GM19395 (cell line): ENCODE measurements at regions not wholly inside any gene's neighbourhood (a gene's known extent, or its start where the extent isn't known, plus 50 kb on each side); places are given as distances from the start of the nearest gene placed in this dataset.
"Not testable (repeated sequence)": the region's sequence is repeated elsewhere in the genome, so short reads cannot be mapped to it uniquely, and the experiment has no call there.

ENCODE experiments used
- ATAC-seq: cut with Tn5 transposase; IDR thresholded peaks from one replicate; pipeline ENCODE4 v1.9.1; 2021; ENCODE audit warnings: mild to moderate bottlenecking, moderate library complexity; ENCODE audit not compliant: unreplicated experiment

DNA sequence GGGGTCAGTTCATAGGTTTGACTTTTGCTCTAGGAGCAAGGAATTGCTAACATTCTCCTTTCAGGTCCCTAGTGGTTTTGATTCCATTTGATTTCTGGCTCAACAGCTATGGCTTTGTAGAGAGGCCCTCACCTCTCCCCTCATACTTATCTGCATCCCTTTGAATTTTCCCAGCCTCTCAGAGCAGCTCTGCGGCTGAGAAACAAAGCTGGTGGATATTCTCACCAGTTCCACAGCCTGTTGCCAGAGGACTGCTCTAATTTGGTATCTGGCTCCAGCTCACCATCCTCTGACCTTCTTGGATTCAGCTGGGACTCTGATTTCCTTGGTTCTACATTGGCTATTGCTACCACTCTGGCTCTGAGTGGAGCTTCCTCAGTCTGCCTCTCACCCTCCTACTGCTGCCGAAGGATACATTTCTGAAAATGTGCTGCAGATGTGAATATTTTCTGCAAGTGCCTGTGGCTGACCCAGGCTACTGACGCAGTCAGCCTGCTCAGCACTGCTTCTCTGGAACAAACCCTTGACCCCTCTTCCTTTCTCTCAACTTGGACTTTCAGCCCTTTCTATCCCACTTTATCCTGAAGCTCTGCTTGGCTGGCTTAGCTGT lies 110.9 kb upstream of the ENPEP start:
- ATAC-seq = no peak

DNA sequence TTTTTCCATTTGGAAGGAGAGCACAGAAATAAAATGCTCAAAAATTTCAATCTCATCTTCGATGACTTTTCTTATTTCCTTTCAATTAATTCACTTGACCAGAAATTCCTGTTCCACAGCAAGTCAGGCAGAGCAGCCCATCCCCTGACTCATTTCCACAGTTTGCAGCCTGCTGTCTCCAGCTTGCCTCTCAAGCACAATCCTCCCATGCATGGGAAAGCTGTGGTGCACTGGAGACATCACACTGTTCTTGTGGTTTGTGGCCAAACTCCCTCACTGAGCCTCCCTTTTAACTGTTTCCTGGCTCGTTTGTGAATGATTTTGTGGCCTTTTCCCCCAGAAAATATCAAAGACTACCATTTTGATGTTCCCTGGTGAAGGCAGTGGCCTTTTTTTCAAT lies 114.0 kb upstream of the ENPEP start:
- ATAC-seq = no peak

DNA sequence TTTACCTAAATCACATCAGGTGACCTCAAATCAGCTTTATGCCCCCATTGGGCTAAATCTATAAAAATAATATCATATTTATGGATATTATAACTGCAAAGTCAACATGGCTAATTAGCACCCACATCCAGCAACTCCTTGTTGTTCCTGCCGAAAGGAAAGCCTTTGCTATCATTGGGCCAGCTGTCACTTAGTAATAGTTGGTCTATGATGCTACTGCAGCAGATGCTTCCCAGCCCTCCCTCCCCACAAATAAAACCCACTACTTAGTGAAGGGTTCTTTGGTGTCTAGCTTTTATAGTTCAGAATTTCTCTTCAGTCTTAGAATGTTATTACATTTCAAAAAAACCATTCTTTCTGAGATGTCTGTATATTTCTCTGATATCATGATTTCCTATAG lies 116.9 kb upstream of the ENPEP start:
- ATAC-seq = no peak

DNA sequence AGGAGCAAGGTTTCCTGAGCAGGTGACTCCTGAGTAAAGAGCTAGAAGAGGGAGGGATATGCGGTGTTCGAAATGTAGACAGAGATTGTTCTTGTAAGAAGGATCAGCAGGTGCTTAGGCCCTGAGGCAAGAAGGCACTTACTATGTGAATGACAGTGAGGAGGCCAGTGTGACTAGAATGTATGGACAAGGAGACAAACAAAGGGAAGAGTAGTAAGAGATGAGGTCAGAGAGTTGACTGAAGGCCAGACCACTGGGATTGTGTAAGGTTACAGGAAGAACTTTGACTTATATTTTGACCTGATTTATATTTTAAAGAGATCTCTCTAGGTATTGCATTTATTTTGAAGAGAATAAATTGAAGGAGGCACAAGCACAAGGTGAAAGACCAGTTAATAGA lies 118.4 kb upstream of the ENPEP start:
- no peak for ATAC-seq

DNA sequence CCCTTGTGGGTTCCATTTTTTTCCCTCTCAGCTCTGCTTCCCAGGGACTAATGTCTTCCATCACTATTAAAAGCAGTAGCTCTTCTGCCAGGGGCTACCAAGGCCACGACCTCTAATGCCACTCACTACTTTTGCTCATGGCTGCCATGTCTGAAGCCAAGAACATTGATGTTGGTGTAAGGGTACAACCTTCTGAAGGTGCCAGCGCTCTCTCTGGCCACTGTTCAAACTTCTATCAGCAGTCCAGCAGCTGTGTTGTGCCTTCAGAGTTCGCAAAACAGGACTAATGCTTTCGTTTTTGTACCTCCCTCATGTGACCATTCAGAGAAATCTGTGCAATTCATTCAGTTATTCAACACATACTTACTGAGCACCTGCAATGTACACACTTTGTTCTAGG lies 121.5 kb upstream of the ENPEP start:
- no peak for ATAC-seq

DNA sequence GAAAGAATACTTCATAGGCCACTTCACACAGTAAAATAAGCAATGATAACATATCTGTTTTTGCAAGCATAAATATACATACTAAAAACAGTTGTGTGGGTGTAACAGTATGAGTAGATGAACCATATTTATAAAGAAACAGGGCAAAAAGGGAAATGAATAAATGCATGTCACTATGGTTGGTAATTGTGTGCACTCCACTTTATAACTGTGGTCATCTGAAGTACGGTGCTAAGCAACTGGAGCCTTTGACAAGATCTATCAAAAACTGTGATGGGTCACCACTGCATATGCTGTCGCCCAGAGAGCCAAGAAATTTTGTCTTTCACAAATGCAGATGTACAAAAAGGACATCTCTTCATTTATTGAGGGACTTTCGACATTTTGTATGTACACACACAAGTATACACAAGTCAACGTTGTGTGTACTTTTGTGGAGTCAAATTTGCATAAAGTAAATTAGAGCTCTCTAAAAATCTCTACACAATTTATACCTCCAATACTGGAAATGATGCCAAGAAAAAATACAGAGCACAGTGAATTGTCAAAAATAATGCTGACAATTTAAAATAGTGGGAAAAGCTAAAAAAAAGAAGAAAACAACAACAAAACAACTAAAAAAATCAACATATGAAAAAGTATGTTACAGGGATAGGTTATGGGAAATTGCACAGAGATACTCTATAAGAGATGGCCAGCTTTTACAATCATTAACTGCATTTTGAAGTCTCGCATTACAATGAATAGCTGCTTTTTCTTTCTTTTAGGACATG lies 123.1 kb upstream of the ENPEP start:
- no peak for ATAC-seq

DNA sequence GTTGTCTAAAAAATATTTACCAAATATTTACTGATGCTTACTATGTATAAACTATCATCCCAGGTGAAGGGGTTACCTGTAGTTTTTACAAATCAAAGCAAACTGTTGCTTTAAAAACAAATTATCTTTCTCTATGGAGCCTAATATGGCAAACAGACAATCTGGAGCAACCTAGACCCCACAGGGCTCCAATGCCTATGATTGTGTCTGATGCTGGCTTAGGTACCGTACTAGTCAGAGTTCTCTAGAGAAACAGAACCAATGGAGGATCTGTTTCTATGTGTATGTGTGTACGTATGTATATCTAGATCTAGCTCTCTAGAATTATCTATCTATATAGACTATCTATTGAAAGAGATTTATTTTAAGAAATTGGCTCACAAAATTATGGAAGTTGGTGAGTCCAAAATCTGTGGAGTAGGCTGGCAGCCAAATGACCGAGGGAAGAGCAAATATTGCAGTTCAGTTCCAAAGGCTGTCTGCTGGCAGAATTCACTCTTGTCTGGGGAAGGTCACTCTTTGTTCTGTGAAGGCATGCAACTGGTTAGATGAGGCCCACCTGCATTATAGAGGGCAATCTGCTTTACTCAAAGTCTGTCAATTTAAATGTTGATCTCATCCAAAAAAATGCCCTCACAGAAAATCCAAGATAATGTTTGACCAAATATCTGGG lies 127.1 kb upstream of the ENPEP start:
- ATAC-seq = no peak

DNA sequence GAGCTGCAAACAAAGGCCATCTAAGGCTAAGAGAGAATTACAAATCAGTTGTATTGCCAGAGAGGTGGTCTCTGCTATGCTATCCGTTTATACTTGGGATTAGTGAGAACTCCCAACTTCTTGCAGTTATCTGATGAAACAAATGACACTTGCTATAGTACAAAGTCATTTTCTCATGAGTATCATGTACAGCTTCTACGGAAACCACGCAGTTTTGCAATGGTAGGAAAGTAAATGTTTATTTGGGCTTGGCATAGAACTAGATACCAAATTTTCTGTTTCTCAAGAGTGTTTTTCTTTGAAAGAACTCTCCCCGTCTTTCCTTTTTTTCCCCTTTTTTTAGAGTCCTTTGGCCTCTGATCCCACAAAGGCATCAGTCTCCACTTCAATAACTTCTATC lies 128.2 kb upstream of the ENPEP start:
- no peak for ATAC-seq

DNA sequence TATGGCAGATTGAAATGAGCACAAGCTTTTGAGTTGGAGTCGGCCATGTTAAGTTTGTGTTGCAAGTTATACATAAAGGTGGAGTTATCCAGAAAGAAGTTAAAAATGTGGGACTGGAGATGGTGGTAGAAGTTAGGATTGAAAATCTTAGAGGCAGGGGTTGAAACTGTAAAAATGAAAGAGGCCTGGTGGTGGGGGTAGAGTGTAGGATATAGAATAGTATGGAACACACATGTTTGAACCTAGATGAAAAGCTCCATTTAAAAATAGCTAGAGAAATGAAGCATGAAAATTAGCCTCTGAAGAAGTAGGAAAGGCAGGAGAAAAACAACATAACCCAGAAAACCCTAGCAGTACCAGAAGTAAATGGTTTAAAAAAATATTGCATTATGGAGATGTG lies 131.8 kb upstream of the ENPEP start:
- ATAC-seq = no peak

DNA sequence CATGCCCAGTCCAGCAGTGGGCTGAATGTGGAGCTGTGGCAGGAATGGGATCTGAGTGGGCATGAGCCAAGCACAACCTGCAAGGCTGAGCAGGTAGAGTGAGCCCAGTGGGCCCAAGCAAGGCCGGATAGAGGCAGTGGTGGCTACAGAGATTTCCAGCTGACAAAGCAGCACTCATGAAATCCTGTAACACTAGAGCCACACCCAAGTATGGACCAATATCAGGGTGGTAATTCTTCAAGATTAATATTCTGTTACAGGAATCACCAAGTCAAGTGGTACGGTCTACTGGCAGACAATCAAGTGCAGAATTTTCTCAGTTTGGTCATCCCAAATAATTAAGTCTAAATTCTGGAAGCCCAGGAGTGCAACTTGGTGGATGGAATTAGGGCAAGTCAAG lies 132.4 kb upstream of the ENPEP start:
- no peak for ATAC-seq

DNA sequence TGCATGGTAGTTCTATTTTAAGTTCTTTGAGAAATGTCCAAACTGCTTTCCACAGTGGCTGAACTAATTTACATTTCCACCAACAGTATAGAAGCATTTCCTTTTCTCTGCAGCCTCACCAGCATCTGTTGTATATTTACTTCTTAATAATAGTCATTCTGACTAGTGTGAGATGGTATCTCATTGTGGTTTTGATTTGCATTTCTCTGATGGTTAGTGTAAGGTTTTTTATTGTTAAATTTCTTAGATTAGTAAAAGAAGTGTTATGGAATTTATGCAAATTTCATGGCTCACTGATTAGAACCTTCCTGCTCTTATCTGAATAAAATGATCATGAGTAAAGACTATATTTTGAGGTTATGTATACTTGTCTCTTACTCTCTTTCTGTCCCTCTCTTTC lies 134.8 kb upstream of the ENPEP start:
- ATAC-seq = not testable (repeated sequence)

DNA sequence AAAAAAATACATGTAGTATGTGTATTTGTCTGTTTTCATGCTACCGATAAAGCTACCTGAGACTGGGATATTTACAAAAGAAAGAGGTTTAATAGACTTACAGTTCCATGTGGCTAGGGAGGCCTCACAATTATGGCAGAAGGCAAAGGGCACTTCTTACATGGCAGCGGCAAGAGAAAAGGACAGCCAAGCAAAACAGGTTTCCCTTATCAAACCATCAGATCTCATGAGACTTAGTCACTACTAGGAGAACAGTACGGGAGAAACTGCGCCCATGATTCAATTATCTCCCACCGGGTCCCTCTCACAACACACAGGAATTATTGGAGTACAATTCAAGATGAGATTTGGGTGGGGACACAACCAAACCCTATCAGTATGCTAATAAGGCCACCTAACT lies 137.0 kb upstream of the ELOVL6 start:
- ATAC-seq = no peak

DNA sequence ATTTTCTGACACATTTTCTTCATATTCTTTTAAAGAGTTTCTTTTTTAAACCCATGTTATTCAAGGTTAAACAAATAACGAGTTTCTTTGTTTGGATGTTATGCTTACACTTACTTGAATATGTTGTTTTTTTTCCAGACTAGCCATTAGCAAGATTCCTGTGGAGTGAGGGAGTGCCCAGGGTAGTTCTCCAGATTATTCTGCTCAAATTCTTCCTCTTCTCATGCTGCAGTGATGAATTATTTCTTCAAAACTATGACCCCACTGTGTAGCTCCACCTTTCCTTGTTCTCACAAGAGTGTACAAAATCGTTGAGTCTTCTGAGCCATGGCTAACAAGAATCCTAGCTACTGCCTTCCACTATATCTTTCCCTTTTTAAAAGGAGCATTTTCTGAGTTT lies 134.1 kb upstream of the ELOVL6 start:
- no peak for ATAC-seq

DNA sequence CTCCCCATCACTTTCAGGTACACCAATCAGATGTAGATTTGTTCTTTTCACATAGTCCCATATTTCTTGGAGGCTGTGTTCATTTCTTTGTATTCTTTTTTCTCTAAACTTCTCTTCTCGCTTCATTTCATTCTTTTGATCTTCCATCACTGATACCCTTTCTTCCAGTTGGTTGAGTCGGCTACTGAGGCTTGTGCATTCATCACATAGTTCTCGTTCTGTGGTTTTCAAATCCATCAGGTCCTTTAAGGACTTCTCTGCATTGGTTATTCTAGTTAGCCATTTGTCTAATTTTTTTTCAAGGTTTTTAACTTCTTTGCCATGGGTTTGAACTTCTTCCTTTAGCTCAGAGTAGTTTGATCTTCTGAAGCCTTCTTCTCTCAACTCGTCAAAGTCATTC lies 128.0 kb upstream of the ELOVL6 start:
- ATAC-seq = not testable (repeated sequence)

DNA sequence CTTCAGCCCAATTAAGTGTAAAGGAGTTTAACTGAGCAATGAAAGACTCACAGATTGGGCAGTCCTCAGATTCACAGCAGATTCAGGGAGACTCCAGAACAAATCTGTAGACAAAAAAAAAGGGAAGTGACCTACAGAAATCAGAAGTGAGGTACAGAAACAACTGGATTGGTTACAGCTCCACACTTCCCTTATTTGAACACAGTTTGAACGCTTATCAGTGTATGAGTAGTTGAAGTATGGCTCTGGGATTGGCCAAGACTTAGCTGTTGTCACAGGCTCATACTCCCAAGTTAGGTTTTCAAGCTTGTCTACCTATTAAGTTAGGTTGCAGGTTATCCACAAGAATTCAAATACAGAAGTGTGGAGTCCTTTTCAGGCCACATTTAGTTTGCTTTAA lies 112.4 kb upstream of the ELOVL6 start:
- ATAC-seq = peak; percentile 73

DNA sequence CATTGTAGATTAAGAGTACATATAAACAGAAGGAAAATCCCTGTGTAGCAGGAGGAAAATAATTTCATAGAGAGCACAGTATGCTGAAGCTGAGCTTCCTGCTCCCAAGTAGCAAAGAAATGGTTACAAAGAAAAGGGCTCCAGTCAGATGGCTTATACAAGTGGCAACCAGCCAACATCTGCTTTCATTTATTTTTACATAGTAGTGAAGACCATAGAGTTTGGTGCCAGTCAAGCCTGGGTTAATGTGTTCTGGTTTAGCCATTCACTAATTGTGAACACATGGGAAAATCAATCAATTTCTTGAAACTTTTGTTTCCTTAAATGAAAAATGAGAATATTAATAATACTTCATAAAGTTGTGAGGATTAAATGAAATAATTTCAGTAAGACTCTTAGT lies 111.3 kb upstream of the ELOVL6 start:
- no peak for ATAC-seq

DNA sequence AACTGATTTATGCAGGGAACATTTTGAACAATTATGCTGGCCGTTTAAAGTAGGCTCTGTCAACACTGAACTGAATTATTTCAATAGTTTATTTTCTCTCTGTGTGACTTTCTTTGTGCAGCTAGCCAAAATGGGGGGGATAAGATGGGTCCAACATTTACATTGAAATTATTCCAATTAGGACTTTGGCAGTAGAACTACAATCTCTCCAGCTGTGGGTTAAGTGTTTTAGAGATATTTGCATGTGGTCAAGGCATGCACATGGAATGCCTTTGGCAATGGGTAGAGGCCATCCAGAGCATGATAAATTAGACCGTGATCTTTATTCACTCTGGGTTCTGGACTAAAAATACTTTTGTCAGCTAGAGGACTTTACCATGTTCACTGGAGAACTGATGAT lies 107.9 kb upstream of the ELOVL6 start:
- ATAC-seq = no peak

DNA sequence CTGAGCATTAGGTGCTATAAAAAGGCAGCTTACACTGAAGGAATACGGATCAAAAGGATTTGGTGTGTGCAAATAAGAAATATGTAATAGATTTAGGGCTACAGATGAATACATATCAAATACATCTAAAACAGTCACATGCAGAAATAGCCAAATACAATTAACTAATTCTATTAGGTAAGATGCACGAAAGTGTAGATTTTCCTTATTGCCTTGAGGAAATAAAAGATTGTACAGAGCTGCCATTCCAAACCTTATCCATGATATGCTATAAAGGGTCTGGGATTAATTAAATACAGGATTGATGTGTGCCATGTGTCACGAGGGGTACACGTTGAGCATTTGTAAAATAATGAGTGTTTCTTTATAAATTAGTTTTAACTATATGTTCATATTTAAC lies 107.0 kb upstream of the ELOVL6 start:
- no peak for ATAC-seq

DNA sequence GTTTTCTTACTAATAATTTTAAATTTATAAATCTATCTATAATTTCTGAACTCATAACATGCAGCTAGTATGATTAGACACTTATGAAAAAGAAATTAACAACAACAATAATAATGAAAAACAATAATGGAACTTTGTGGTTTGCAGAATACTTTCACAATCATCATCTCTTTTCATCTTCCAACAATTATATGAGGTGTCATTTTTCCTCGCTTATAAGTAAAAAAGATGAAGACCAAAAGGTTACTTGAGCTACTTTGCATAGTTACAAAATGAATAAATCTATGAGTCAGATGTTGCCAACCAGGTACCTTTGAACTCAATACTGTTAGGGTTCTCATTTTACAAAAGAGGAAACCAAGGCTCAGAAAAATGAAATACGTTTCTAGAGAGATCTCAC lies 98.5 kb upstream of the ELOVL6 start:
- peak; percentile 92 for ATAC-seq

DNA sequence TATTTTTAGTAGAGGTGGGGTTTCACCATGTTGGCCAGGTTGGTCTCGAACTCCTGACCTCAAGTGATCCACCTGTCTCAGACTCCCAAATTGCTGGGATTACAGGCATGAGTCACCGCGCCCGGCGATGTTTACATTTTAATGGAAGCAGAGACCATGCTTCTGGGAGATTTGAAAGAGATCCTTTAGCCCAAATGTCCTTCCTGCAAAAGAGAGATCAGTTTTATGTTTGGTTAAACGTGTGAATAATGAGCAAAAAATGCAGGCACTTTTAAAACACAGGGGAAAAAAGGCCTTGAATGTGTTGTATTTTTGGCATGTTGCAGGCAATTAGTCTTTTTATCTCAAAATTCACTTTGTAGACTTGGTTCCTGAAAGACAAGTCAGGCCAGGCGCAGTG lies 95.8 kb upstream of the ELOVL6 start:
- ATAC-seq = no peak

DNA sequence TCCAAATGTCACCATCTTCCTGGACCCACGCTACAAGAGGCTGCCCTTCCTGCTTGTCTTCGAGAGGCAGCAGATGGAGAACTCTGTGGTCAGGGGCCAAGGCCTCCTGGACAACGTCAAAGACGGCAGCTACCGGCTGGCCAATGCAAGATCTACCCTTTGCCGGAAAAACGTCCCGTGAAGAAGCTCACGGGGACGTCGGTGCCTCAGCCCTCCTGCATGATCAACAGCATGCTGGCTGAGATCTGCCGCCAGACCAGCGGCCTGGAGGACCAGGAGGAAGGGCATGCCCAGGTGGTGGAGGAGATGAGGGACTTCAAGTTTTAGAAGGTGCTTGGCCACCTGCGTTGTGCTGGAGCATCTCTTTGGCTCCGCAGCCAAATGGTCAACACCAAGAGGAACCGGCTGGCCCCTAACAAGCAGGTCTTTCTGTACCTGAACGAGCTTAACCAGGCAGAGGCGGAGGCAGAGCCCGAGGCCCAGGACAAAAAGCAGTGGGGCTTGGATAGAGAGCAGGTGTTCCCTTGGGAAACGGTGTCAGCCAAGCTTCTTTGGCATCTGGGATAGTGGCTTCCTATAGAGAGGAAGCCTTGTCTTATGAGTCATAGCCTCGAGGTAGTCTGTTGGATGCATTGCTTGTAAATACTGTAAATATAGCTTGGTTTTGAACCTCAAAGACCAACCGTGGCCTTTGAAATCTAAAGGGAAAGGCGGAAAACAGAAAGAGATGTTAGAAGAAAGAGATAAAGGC lies 94.8 kb upstream of the ELOVL6 start:
- no peak for ATAC-seq

DNA sequence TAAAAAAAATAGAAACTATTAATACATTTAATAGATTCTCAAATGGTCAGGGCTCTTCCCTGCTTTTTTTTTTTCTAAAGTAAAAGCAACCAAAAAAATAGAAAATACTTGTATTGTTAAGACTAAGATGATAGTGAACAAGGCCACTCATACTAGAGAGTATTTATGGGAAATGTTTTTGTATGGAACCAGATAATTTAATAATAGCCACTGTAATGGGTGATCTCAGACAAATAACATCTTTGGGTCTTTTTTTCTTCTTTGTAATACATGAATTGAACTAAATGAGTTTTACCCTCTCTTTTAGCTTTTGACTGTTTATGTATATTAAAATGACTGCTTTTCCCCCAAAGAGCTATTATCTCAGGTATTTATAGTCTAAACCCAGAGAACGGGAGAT lies 92.1 kb upstream of the ELOVL6 start:
- ATAC-seq = no peak
